ENCODE measurements at regions not wholly inside any gene's neighbourhood (a gene's known extent, or its start where the extent isn't known, plus 50 kb on each side); places are given as distances from the start of the nearest gene placed in this dataset.

- no peak for DNase-seq (ENCODE audit: low spot score)
- no peak overlapping the region for H3K4me3 ChIP-seq
- no peak overlapping the region for H3K27ac ChIP-seq
- TF ChIP-seq CTCF (IDR thresholded peaks at IDR 0.05), result no peak
These were observed 469.6 kb downstream of the EDEM1 start for GRCh38 chr3:5657106-5657505.

GRCh38 chr3:5663601-5664000 is 476.1 kb downstream of the EDEM1 start:
- Histone ChIP-seq H3K4me3 (no peak overlapping the region), H3K27ac (no peak overlapping the region)
- DNase-seq (ENCODE audit: low spot score), result no peak
- TF ChIP-seq CTCF (IDR thresholded peaks at IDR 0.05), result no peak

- DNase-seq (ENCODE audit: low spot score), result no peak
- no peak for TF ChIP-seq CTCF (IDR thresholded peaks at IDR 0.05)
- Histone ChIP-seq H3K4me3 (no peak overlapping the region), H3K27ac (no peak overlapping the region)
These were observed 478.9 kb downstream of the EDEM1 start for GRCh38 chr3:5666455-5666854.

GRCh38 chr3:5673521-5673920 is 486.0 kb downstream of the EDEM1 start:
- Histone ChIP-seq H3K27ac (no peak overlapping the region), H3K4me3 (no peak overlapping the region)
- DNase-seq (ENCODE audit: low spot score), result no peak
- TF ChIP-seq CTCF (IDR thresholded peaks at IDR 0.05), result no peak

- TF ChIP-seq CTCF (IDR thresholded peaks at IDR 0.05), result no peak
- no peak for DNase-seq (ENCODE audit: low spot score)
- Histone ChIP-seq H3K27ac (no peak overlapping the region), H3K4me3 (no peak overlapping the region)
These were observed 487.8 kb downstream of the EDEM1 start for GRCh38 chr3:5675319-5675718.

- no peak for DNase-seq (ENCODE audit: low spot score)
- Histone ChIP-seq H3K27ac (no peak overlapping the region), H3K4me3 (no peak overlapping the region)
- no peak for TF ChIP-seq CTCF (IDR thresholded peaks at IDR 0.05)
These were observed 490.0 kb downstream of the EDEM1 start for GRCh38 chr3:5677555-5677954.

- DNase-seq (ENCODE audit: low spot score), result no peak
- TF ChIP-seq CTCF (IDR thresholded peaks at IDR 0.05), result no peak
- H3K27ac ChIP-seq, result no peak overlapping the region
These were observed 490.7 kb downstream of the EDEM1 start for GRCh38 chr3:5678248-5678647.

More at GRCh38 chr3:5678248-5678647, 490.7 kb downstream of the EDEM1 start:
- no peak overlapping the region for H3K4me3 ChIP-seq

All from coronary artery (tissue), 2 donors.